PC-9 (cell line): ENCODE measurements at regions not wholly inside any gene's neighbourhood (a gene's known extent, or its start where the extent isn't known, plus 50 kb on each side); places are given as distances from the start of the nearest gene placed in this dataset.

Experiments
- BruUV-seq: library from RNA; stranded (reverse); fragments of 400-500 nt; replicated peaks from 2 replicates; lab custom pipeline; 2021; lab: Mats Ljungman, UMichigan
- CTCF ChIA-PET: fragments of 300-600 bp; sonication (Branson Sonifier 250); formaldehyde crosslinking; loops from one replicate; lab custom pipeline; 2022; ENCODE audit warnings: antibody characterized with exemption; lab: Charles Lee
- POLR2A ChIA-PET: fragments of 300-600 bp; sonication (Branson Sonifier 250); formaldehyde crosslinking; loops from one replicate; lab custom pipeline; 2022; ENCODE audit warnings: antibody characterized with exemption; ENCODE audit not compliant: unreplicated experiment; lab: Charles Lee
- DNase-seq, 2 experiments: peaks; one replicate each; pipeline versions ENCODE4 v3.0.0 to v3.0.0-alpha.2; 2015 to 2022; ENCODE audit warnings: mixed read lengths in 1 of 2
- H2AFZ ChIP-seq: fragments of 200-600 bp; sonication (generic); 2 replicates; pipeline ENCODE4 v1.8.1; 2017; ENCODE audit warnings: antibody characterized with exemption
- H3F3A ChIP-seq: fragments of 200-600 bp; sonication (generic); 2 replicates; pipeline ENCODE4 v1.8.1; 2017; ENCODE audit warnings: antibody characterized with exemption, mild to moderate bottlenecking, low read depth; ENCODE audit not compliant: insufficient read depth
- H3K27ac ChIP-seq: fragments of 200-600 bp; sonication (generic); 2 replicates; pipeline ENCODE4 v1.6.1; 2016; ENCODE audit warnings: mixed run types
- H3K27me3 ChIP-seq: fragments of 200-600 bp; sonication (generic); 2 replicates; pipeline ENCODE4 v1.6.1; 2016; ENCODE audit warnings: low read depth, mixed run types; ENCODE audit not compliant: insufficient read depth
- H3K36me3 ChIP-seq: fragments of 200-600 bp; sonication (generic); 2 replicates; pipeline ENCODE4 v1.6.1; 2016; ENCODE audit warnings: low read depth, mixed run types
- H3K4me1 ChIP-seq: fragments of 200-600 bp; sonication (generic); replicated peaks from 2 replicates; pipeline ENCODE4 v1.6.1; 2016; ENCODE audit warnings: mixed run types; ENCODE audit not compliant: insufficient read depth
- H3K4me2 ChIP-seq: fragments of 200-600 bp; sonication (generic); 2 replicates; pipeline ENCODE4 v1.6.1; 2017; ENCODE audit warnings: mixed run types
- H3K4me3 ChIP-seq: fragments of 200-600 bp; sonication (generic); 2 replicates; pipeline ENCODE4 v1.6.1; 2016; ENCODE audit warnings: mixed run types
- H3K79me2 ChIP-seq: fragments of 200-600 bp; sonication (generic); 2 replicates; pipeline ENCODE4 v1.6.1; 2017; ENCODE audit warnings: low read depth, mixed run types
- H3K9me2 ChIP-seq: fragments of 200-600 bp; sonication (generic); 2 replicates; pipeline ENCODE4 v1.8.1; 2017; ENCODE audit warnings: mild to moderate bottlenecking; ENCODE audit not compliant: insufficient read depth
- H3K9me3 ChIP-seq: fragments of 200-600 bp; sonication (generic); 2 replicates; pipeline ENCODE4 v1.8.1; 2016; ENCODE audit warnings: low read depth; ENCODE audit not compliant: insufficient read depth
- H4K20me1 ChIP-seq: fragments of 200-600 bp; sonication (generic); 2 replicates; pipeline ENCODE4 v1.8.1; 2017; ENCODE audit not compliant: insufficient read depth
- CTCF ChIP-seq: fragments of 200-600 bp; sonication (generic); conservative IDR thresholded peaks from 2 replicates; pipeline ENCODE4 v1.6.1; 2017; ENCODE audit warnings: mixed run types, antibody characterized with exemption, mild to moderate bottlenecking, moderate library complexity
- EZH2 ChIP-seq: fragments of 200-600 bp; sonication (generic); IDR thresholded peaks from 2 replicates; pipeline ENCODE4 v1.8.0; 2017; ENCODE audit warnings: antibody characterized with exemption, low read depth
- intact Hi-C: fragments of 100-400 bp; cut with micrococcal nuclease; formaldehyde crosslinking; loops from one replicate; pipeline ENCODE4 v1.10.0; 2022; ENCODE audit not compliant: unreplicated experiment

GRCh38 chr6:166068768-166069167, 98.9 kb downstream of the TBXT start:
- Histone ChIP-seq H3F3A (no peaks in the 10 kb centered on the region), H3K36me3 (no peaks in the 10 kb centered on the region), H4K20me1 (no peaks in the 10 kb centered on the region), H3K4me3 (no peak overlapping the region), H3K9me3 (no peaks in the 10 kb centered on the region), H3K4me2 (no peak overlapping the region), H2AFZ (no peak overlapping the region), H3K27me3 (0 out of 2 replicates have a peak, but pooled peaks cover 10% of the 10 kb centered on the region), H3K79me2 (no peaks in the 10 kb centered on the region), H3K9me2 (no peaks in the 10 kb centered on the region), H3K4me1 (no peaks in the 10 kb centered on the region), H3K27ac (no peak overlapping the region)
- BruUV-seq: no TSS peak
- ChIA-PET CTCF (no interaction called here), POLR2A (no interaction called here)
- no peak for TF ChIP-seq EZH2
- no peak for TF ChIP-seq CTCF
- intact Hi-C loops: no loop called here
- no peak for DNase-seq

- Histone ChIP-seq H3K9me2 (no peaks in the 10 kb centered on the region), H3K36me3 (no peaks in the 10 kb centered on the region), H3K4me3 (no peak overlapping the region), H3K27me3 (no peaks in the 10 kb centered on the region), H3K4me1 (no peaks in the 10 kb centered on the region), H4K20me1 (no peaks in the 10 kb centered on the region), H3F3A (no peaks in the 10 kb centered on the region), H3K9me3 (no peaks in the 10 kb centered on the region), H3K4me2 (no peak overlapping the region), H3K27ac (no peak overlapping the region), H3K79me2 (no peaks in the 10 kb centered on the region), H2AFZ (no peak overlapping the region)
- no TSS peak for BruUV-seq
- intact Hi-C loops: no loop called here
- TF ChIP-seq CTCF (no peak), EZH2 (no peak)
- ChIA-PET POLR2A (no interaction called here), CTCF (no interaction called here)
- no peak for DNase-seq
Observed at GRCh38 chr6:166058064-166058739, 109.4 kb downstream of the TBXT start.

- 0 out of 2 replicates have a peak, but pooled peaks cover 3% of the 10 kb centered on the region for H3K9me3 ChIP-seq
- no peaks in the 10 kb centered on the region for H3K9me2 ChIP-seq
- BruUV-seq: no TSS peak
- ChIA-PET CTCF (no interaction called here), POLR2A (no interaction called here)
- H3K27ac ChIP-seq: no peak overlapping the region
- H3K27me3 ChIP-seq: no peaks in the 10 kb centered on the region
- H3F3A ChIP-seq: no peaks in the 10 kb centered on the region
- H3K4me2 ChIP-seq: no peak overlapping the region
- H3K4me3 ChIP-seq: no peak overlapping the region
- H2AFZ ChIP-seq: no peak overlapping the region
- no peaks in the 10 kb centered on the region for H3K36me3 ChIP-seq
- DNase-seq: no peak
- H3K4me1 ChIP-seq: no peaks in the 10 kb centered on the region
- TF ChIP-seq EZH2 (no peak), CTCF (no peak)
- no peaks in the 10 kb centered on the region for H3K79me2 ChIP-seq
- intact Hi-C loops: no loop called here
- no peaks in the 10 kb centered on the region for H4K20me1 ChIP-seq
Observed at GRCh38 chr6:166057431-166057830, 110.2 kb downstream of the TBXT start.
